ENCODE measurements at regions not wholly inside any gene's neighbourhood (a gene's known extent, or its start where the extent isn't known, plus 50 kb on each side); places are given as distances from the start of the nearest gene placed in this dataset.

DNA sequence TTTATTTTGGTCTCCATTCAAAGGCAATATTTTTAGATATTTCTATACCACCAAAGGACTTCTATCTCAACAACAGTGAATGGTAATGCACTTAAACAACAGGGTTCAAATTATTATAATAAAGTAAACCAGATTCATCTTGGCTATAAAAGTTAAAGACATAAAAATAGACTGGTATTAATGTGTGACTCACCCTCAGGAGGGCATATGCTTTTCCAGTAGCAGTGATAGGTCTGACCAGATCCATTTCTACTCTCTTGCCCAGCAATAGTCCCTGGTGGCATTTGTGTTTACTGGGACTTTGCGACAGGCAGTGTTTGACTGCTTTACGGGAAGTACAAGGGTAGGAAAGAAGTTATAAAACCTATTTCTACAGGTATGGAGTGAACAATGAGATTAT is 353.2 kb upstream of the ATP2B1 start:
- TF ChIP-seq CTCF (IDR thresholded peaks at IDR 0.05) (no peak), POLR2A (IDR thresholded peaks at IDR 0.05) (no peak), POLR2AphosphoS5 (IDR thresholded peaks at IDR 0.05) (no peak)

All from sigmoid colon (tissue), 4 donors.